ENCODE measurements at regions not wholly inside any gene's neighbourhood (a gene's known extent, or its start where the extent isn't known, plus 50 kb on each side); places are given as distances from the start of the nearest gene placed in this dataset.
"Not testable (repeated sequence)": the region's sequence is repeated elsewhere in the genome, so short reads cannot be mapped to it uniquely, and the experiment has no call there.

GRCh38 chr21:8994640-8995511 lies 1526.5 kb upstream of the TPTE start:
- H2BK12ac ChIP-seq (ENCODE audit: low read length): no peak overlapping the region
- DNase-seq (ENCODE audit: low spot score): no peak

GRCh38 chr21:8996487-8996968 lies 1524.9 kb upstream of the TPTE start:
- H2BK120ac ChIP-seq (ENCODE audit: low read depth, low read length); H2BK5ac ChIP-seq (ENCODE audit: low read length); H3K4ac ChIP-seq (ENCODE audit: low read length); H3K27me3 ChIP-seq (ENCODE audit: control insufficient read depth in 3 of 3, insufficient read depth in 3 of 3, low read depth in 1 of 3, low read length in 3 of 3); H3K36me3 ChIP-seq (replicated peaks in 1 of 2; ENCODE audit: control insufficient read depth in 2 of 2, insufficient read depth in 2 of 2, low read length in 2 of 2); H2AFZ ChIP-seq (ENCODE audit: low read length); H3K14ac ChIP-seq (ENCODE audit: low read length); H3K4me1 ChIP-seq (ENCODE audit: control insufficient read depth in 2 of 2, insufficient read depth in 1 of 2, low read depth in 1 of 2, low read length in 2 of 2); H2BK12ac ChIP-seq (ENCODE audit: low read length); H4K91ac ChIP-seq (ENCODE audit: low read depth, low read length, poor library complexity); H3K4me3 ChIP-seq (ENCODE audit: low read length in 2 of 2); DNase-seq (ENCODE audit: low spot score); H3K18ac ChIP-seq (ENCODE audit: low read length); H3K23ac ChIP-seq (ENCODE audit: low read depth, low read length, poor library complexity); H2AK5ac ChIP-seq (ENCODE audit: low read depth, low read length); H3K27ac ChIP-seq (replicated peaks; ENCODE audit: low read length); H2BK15ac ChIP-seq (ENCODE audit: low read length); H4K8ac ChIP-seq (ENCODE audit: low read depth, low read length); H3K79me1 ChIP-seq (ENCODE audit: low read depth, low read length); H3K4me2 ChIP-seq (ENCODE audit: insufficient read depth, low read length, poor library complexity, severe bottlenecking); H3K9ac ChIP-seq (ENCODE audit: low read depth, low read length, poor library complexity): not testable (repeated sequence)
- no CpG with 5 or more reads among the region's 1 CpG for WGBS, 2 donors (ENCODE audit: extremely low coverage in 2 of 2, insufficient read length in 2 of 2, insufficient replicate concordance in 1 of 2)
- H3K9me3 ChIP-seq (replicated peaks in 1 of 2; ENCODE audit: control insufficient read depth in 2 of 2, insufficient read depth in 1 of 2, low read depth in 1 of 2, low read length in 2 of 2): peaks cover 0 to 27% of the 10 kb centered on the region in 2 donors

More at GRCh38 chr21:8994640-8995511, 1526.5 kb upstream of the TPTE start:
- no peaks in the 10 kb centered on the region for H3K4me1 ChIP-seq (ENCODE audit: control insufficient read depth in 2 of 2, insufficient read depth in 1 of 2, low read depth in 1 of 2, low read length in 2 of 2)
- no peak overlapping the region for H2BK5ac ChIP-seq (ENCODE audit: low read length)
- no peak overlapping the region for H3K27ac ChIP-seq (replicated peaks; ENCODE audit: low read length)
- no peak overlapping the region for H2BK120ac ChIP-seq (ENCODE audit: low read depth, low read length)
- H3K18ac ChIP-seq (ENCODE audit: low read length): no peak overlapping the region
- H3K79me1 ChIP-seq (ENCODE audit: low read depth, low read length): no peaks in the 10 kb centered on the region
- no peak overlapping the region for H2AFZ ChIP-seq (ENCODE audit: low read length)
- no peak overlapping the region for H3K23ac ChIP-seq (ENCODE audit: low read depth, low read length, poor library complexity)
- no CpG with 5 or more reads among the region's 7 CpGs for WGBS, 2 donors (ENCODE audit: extremely low coverage in 2 of 2, insufficient read length in 2 of 2, insufficient replicate concordance in 1 of 2)
- no peak overlapping the region for H4K91ac ChIP-seq (ENCODE audit: low read depth, low read length, poor library complexity)
- no peak overlapping the region for H3K4me3 ChIP-seq (ENCODE audit: low read length in 2 of 2)
- H3K9ac ChIP-seq (ENCODE audit: low read depth, low read length, poor library complexity): no peak overlapping the region
- no peak overlapping the region for H3K4me2 ChIP-seq (ENCODE audit: insufficient read depth, low read length, poor library complexity, severe bottlenecking)
- no peak overlapping the region for H4K8ac ChIP-seq (ENCODE audit: low read depth, low read length)
- H3K14ac ChIP-seq (ENCODE audit: low read length): no peak overlapping the region
- H3K9me3 ChIP-seq (replicated peaks in 1 of 2; ENCODE audit: control insufficient read depth in 2 of 2, insufficient read depth in 1 of 2, low read depth in 1 of 2, low read length in 2 of 2): peaks cover 0 to 40% of the 10 kb centered on the region in 2 donors
- no peak overlapping the region for H3K4ac ChIP-seq (ENCODE audit: low read length)
- H3K36me3 ChIP-seq (replicated peaks in 1 of 2; ENCODE audit: control insufficient read depth in 2 of 2, insufficient read depth in 2 of 2, low read length in 2 of 2): no peaks in the 10 kb centered on the region
- H2AK5ac ChIP-seq (ENCODE audit: low read depth, low read length): no peak overlapping the region
- peaks cover 0 to 2% (median 0%) of the 10 kb centered on the region in 3 experiments for H3K27me3 ChIP-seq (ENCODE audit: control insufficient read depth in 3 of 3, insufficient read depth in 3 of 3, low read depth in 1 of 3, low read length in 3 of 3)
- no peak overlapping the region for H2BK15ac ChIP-seq (ENCODE audit: low read length)

GRCh38 chr21:8997011-8997440 lies 1524.4 kb upstream of the TPTE start:
- Histone ChIP-seq H3K27me3 (ENCODE audit: control insufficient read depth in 3 of 3, insufficient read depth in 3 of 3, low read depth in 1 of 3, low read length in 3 of 3) (no peaks in the 10 kb centered on the region), H3K4ac (ENCODE audit: low read length) (no peak overlapping the region), H2AFZ (ENCODE audit: low read length) (no peak overlapping the region), H3K9me3 (replicated peaks in 1 of 2; ENCODE audit: control insufficient read depth in 2 of 2, insufficient read depth in 1 of 2, low read depth in 1 of 2, low read length in 2 of 2) (peaks cover 0 to 22% of the 10 kb centered on the region in 2 donors), H3K14ac (ENCODE audit: low read length) (no peak overlapping the region), H2AK5ac (ENCODE audit: low read depth, low read length) (no peak overlapping the region), H3K9ac (ENCODE audit: low read depth, low read length, poor library complexity) (no peak overlapping the region), H2BK120ac (ENCODE audit: low read depth, low read length) (no peak overlapping the region), H3K27ac (replicated peaks; ENCODE audit: low read length) (no peak overlapping the region), H3K23ac (ENCODE audit: low read depth, low read length, poor library complexity) (no peak overlapping the region), H4K8ac (ENCODE audit: low read depth, low read length) (no peak overlapping the region), H3K4me2 (ENCODE audit: insufficient read depth, low read length, poor library complexity, severe bottlenecking) (no peak overlapping the region), H3K4me1 (ENCODE audit: control insufficient read depth in 2 of 2, insufficient read depth in 1 of 2, low read depth in 1 of 2, low read length in 2 of 2) (no peaks in the 10 kb centered on the region), H2BK5ac (ENCODE audit: low read length) (no peak overlapping the region), H2BK15ac (ENCODE audit: low read length) (no peak overlapping the region), H3K79me1 (ENCODE audit: low read depth, low read length) (no peaks in the 10 kb centered on the region), H3K4me3 (ENCODE audit: low read length in 2 of 2) (no peak overlapping the region), H3K18ac (ENCODE audit: low read length) (no peak overlapping the region), H2BK12ac (ENCODE audit: low read length) (no peak overlapping the region), H4K91ac (ENCODE audit: low read depth, low read length, poor library complexity) (no peak overlapping the region), H3K36me3 (replicated peaks in 1 of 2; ENCODE audit: control insufficient read depth in 2 of 2, insufficient read depth in 2 of 2, low read length in 2 of 2) (no peaks in the 10 kb centered on the region)
- no peak for DNase-seq (ENCODE audit: low spot score)
- WGBS, 2 donors (ENCODE audit: extremely low coverage in 2 of 2, insufficient read length in 2 of 2, insufficient replicate concordance in 1 of 2): no CpG with 5 or more reads among the region's 1 CpG
